K562 (cell line): ENCODE measurements at regions not wholly inside any gene's neighbourhood (a gene's known extent, or its start where the extent isn't known, plus 50 kb on each side); places are given as distances from the start of the nearest gene placed in this dataset.

Experiments
- ARHGAP35 ChIP-seq: fragments of 450-650 bp; IDR thresholded peaks from 2 replicates; pipeline ENCODE4 v1.6.1; 2018; ENCODE audit not compliant: partially characterized antibody
- EP300 ChIP-seq: IDR thresholded peaks from 2 replicates; pipeline ENCODE4 v1.6.1; 2012; ENCODE audit warnings: low read length, improper control_type of control experiment
- POLR2A ChIP-seq: fragments of 450-650 bp; conservative IDR thresholded peaks from 2 replicates; pipeline ENCODE4 v1.6.1; 2016
- RB1 ChIP-seq: fragments of 450-650 bp; IDR thresholded peaks from 2 replicates; pipeline ENCODE4 v1.6.1; 2017; ENCODE audit warnings: low read depth, mild to moderate bottlenecking
- TEAD4 ChIP-seq, 2 experiments: sonication (generic) in 1 of 2; formaldehyde crosslinking in 1 of 2; IDR thresholded peaks; 2 replicates each; pipeline versions ENCODE4 v1.6.1 to v1.8.0; 2012 to 2022; ENCODE audit warnings: borderline replicate concordance in 1 of 2, inconsistent platforms in 1 of 2, low read length in 1 of 2, mild to moderate bottlenecking in 1 of 2, missing genetic modification reagents in 1 of 2
- ZC3H11A ChIP-seq: IDR thresholded peaks from 2 replicates; pipeline ENCODE4 v1.6.1; 2012; ENCODE audit warnings: low read depth, low read length, improper control_type of control experiment
- ZNF133 ChIP-seq: fragments of 250-450 bp; sonication (Bioruptor Pico); IDR thresholded peaks from 2 replicates; pipeline ENCODE4 v1.4.0; 2020; ENCODE audit warnings: mild to moderate bottlenecking
- TF ChIP-seq, protein P1 (sequence below), 3 experiments: IDR thresholded peaks in 2 of 3; conservative IDR thresholded peaks in 1 of 3; 2 replicates each; pipeline ENCODE4 v1.5.1; 2011 to 2012; ENCODE audit warnings: low read length in 3 of 3, mild to moderate bottlenecking in 3 of 3, control low read depth in 2 of 3, improper control_type of control experiment in 1 of 3, inconsistent platforms in 1 of 3, low read depth in 1 of 3, mixed read lengths in 1 of 3, moderate library complexity in 1 of 3; ENCODE audit not compliant: insufficient read depth in 2 of 3
- TF ChIP-seq, protein P2 (sequence below): fragments of 250-450 bp; sonication (Bioruptor Pico); IDR thresholded peaks from 2 replicates; pipeline ENCODE4 v1.8.0; 2022; ENCODE audit warnings: inconsistent platforms
- TF ChIP-seq, protein P3 (sequence below): sonication (generic); formaldehyde crosslinking; IDR thresholded peaks from 2 replicates; pipeline ENCODE4 v1.8.0; 2022; ENCODE audit warnings: mild to moderate bottlenecking, low read depth, missing genetic modification reagents
- TF ChIP-seq, protein P4 (sequence below): conservative IDR thresholded peaks from 2 replicates; pipeline ENCODE4 v1.6.1; 2011; ENCODE audit warnings: low read depth, mild to moderate bottlenecking, low read length; ENCODE audit not compliant: control insufficient read depth
- TF ChIP-seq, protein P5 (sequence below): fragments of 450-650 bp; formaldehyde crosslinking; IDR thresholded peaks from 2 replicates; pipeline ENCODE4 v1.4.0; 2022; ENCODE audit warnings: missing genetic modification characterization

DNA sequence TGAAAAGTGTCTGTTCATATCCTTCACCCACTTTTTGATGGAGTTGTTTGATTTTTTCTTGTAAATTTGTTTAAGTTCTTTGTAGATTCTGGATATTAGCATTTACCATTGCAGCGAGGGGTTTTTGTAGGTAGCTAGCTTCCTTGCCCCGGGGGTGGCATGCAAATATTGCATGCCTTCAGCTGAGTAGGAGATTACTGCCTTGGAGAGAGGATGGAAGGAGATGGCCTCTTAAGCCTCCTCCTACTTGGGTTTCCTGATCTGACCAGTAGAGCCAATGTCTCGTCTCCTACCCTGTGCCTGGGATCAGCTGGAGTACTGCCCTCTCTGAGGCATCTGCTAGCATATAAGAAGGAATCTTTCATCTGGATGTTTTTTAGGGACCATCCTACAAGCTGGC is 134.4 kb upstream of the CCND2 start:
- TF ChIP-seq ARHGAP35 (no peak), POLR2A (no peak), TEAD4 (IDR thresholded peaks at IDR 0.05; ENCODE audit: low read length) (no peak), TEAD4 (CRISPR knock-in tag; IDR thresholded peaks at IDR 0.05; ENCODE audit: borderline replicate concordance) (no peak), ZNF133 (no peak), EP300 (no peak), RB1 (no peak), ZC3H11A (no peak)
- TF ChIP-seq, protein P1, sequence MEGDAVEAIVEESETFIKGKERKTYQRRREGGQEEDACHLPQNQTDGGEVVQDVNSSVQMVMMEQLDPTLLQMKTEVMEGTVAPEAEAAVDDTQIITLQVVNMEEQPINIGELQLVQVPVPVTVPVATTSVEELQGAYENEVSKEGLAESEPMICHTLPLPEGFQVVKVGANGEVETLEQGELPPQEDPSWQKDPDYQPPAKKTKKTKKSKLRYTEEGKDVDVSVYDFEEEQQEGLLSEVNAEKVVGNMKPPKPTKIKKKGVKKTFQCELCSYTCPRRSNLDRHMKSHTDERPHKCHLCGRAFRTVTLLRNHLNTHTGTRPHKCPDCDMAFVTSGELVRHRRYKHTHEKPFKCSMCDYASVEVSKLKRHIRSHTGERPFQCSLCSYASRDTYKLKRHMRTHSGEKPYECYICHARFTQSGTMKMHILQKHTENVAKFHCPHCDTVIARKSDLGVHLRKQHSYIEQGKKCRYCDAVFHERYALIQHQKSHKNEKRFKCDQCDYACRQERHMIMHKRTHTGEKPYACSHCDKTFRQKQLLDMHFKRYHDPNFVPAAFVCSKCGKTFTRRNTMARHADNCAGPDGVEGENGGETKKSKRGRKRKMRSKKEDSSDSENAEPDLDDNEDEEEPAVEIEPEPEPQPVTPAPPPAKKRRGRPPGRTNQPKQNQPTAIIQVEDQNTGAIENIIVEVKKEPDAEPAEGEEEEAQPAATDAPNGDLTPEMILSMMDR (IDR thresholded peaks at IDR 0.05 in 2 of 3, conservative IDR thresholded peaks at IDR 0.05 in 1 of 3; ENCODE audit: insufficient read depth in 2 of 3, low read depth in 1 of 3, low read length in 3 of 3): no peak
- TF ChIP-seq, protein P2, sequence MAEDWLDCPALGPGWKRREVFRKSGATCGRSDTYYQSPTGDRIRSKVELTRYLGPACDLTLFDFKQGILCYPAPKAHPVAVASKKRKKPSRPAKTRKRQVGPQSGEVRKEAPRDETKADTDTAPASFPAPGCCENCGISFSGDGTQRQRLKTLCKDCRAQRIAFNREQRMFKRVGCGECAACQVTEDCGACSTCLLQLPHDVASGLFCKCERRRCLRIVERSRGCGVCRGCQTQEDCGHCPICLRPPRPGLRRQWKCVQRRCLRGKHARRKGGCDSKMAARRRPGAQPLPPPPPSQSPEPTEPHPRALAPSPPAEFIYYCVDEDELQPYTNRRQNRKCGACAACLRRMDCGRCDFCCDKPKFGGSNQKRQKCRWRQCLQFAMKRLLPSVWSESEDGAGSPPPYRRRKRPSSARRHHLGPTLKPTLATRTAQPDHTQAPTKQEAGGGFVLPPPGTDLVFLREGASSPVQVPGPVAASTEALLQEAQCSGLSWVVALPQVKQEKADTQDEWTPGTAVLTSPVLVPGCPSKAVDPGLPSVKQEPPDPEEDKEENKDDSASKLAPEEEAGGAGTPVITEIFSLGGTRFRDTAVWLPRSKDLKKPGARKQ: no peak
- TF ChIP-seq, protein P3, sequence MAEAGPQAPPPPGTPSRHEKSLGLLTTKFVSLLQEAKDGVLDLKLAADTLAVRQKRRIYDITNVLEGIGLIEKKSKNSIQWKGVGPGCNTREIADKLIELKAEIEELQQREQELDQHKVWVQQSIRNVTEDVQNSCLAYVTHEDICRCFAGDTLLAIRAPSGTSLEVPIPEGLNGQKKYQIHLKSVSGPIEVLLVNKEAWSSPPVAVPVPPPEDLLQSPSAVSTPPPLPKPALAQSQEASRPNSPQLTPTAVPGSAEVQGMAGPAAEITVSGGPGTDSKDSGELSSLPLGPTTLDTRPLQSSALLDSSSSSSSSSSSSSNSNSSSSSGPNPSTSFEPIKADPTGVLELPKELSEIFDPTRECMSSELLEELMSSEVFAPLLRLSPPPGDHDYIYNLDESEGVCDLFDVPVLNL: no peak
- TF ChIP-seq, protein P4, sequence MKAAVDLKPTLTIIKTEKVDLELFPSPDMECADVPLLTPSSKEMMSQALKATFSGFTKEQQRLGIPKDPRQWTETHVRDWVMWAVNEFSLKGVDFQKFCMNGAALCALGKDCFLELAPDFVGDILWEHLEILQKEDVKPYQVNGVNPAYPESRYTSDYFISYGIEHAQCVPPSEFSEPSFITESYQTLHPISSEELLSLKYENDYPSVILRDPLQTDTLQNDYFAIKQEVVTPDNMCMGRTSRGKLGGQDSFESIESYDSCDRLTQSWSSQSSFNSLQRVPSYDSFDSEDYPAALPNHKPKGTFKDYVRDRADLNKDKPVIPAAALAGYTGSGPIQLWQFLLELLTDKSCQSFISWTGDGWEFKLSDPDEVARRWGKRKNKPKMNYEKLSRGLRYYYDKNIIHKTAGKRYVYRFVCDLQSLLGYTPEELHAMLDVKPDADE: no peak
- TF ChIP-seq, protein P5, sequence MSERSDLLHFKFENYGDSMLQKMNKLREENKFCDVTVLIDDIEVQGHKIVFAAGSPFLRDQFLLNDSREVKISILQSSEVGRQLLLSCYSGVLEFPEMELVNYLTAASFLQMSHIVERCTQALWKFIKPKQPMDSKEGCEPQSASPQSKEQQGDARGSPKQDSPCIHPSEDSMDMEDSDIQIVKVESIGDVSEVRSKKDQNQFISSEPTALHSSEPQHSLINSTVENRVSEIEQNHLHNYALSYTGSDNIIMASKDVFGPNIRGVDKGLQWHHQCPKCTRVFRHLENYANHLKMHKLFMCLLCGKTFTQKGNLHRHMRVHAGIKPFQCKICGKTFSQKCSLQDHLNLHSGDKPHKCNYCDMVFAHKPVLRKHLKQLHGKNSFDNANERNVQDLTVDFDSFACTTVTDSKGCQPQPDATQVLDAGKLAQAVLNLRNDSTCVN (CRISPR knock-in tag): no peak
